ENCODE measurements at regions not wholly inside any gene's neighbourhood (a gene's known extent, or its start where the extent isn't known, plus 50 kb on each side); places are given as distances from the start of the nearest gene placed in this dataset.
"Not testable (repeated sequence)": the region's sequence is repeated elsewhere in the genome, so short reads cannot be mapped to it uniquely, and the experiment has no call there.

GRCh38 chr14:71625891-71626701, 306.1 kb upstream of the RGS6 start:
- H3K9me3 Mint-ChIP-seq (ENCODE audit: unreplicated experiment): no peaks in the 10 kb centered on the region
- POLR2A ChIA-PET: no interaction called here
- no peaks in the 10 kb centered on the region for H3K27me3 Mint-ChIP-seq (ENCODE audit: insufficient read depth, unreplicated experiment)
- peaks cover 14% of the 10 kb centered on the region for H3K36me3 Mint-ChIP-seq (ENCODE audit: insufficient read depth, unreplicated experiment)
- no TSS peak for BruUV-seq (replicated peaks)
- no peak overlapping the region for H3K27ac Mint-ChIP-seq (ENCODE audit: low read depth, unreplicated experiment)
- peaks cover 7% of the 10 kb centered on the region for H3K4me1 Mint-ChIP-seq (ENCODE audit: insufficient read depth, unreplicated experiment)
- CTCF ChIA-PET: no interaction called here
- TF ChIP-seq CTCF (IDR thresholded peaks at IDR 0.05; ENCODE audit: unreplicated experiment): no peak
- no peak overlapping the region for H3K4me3 Mint-ChIP-seq (ENCODE audit: unreplicated experiment)
- DNase-seq (ENCODE audit: unreplicated experiment): no peak
- intact Hi-C loops (cut with micrococcal nuclease): no loop called here

- Mint-ChIP-seq H3K27ac (ENCODE audit: low read depth, unreplicated experiment) (no peak overlapping the region), H3K4me3 (ENCODE audit: unreplicated experiment) (no peak overlapping the region), H3K9me3 (ENCODE audit: unreplicated experiment) (no peaks in the 10 kb centered on the region), H3K4me1 (ENCODE audit: insufficient read depth, unreplicated experiment) (no peaks in the 10 kb centered on the region), H3K36me3 (ENCODE audit: insufficient read depth, unreplicated experiment) (peaks cover 4% of the 10 kb centered on the region), H3K27me3 (ENCODE audit: insufficient read depth, unreplicated experiment) (no peaks in the 10 kb centered on the region)
- ChIA-PET CTCF (no interaction called here), POLR2A (no interaction called here)
- TF ChIP-seq CTCF (IDR thresholded peaks at IDR 0.05; ENCODE audit: unreplicated experiment): no peak
- DNase-seq (ENCODE audit: unreplicated experiment): no peak
- BruUV-seq (replicated peaks): no TSS peak
- intact Hi-C loops (cut with micrococcal nuclease): no loop called here
Observed at GRCh38 chr14:71628433-71628832, 303.8 kb upstream of the RGS6 start.

GRCh38 chr14:71629250-71629649, 303.0 kb upstream of the RGS6 start:
- POLR2A ChIA-PET: interaction anchor here (0.6 kb wide), 1 partner anchor 29 kb away, joined by 3 read pairs; no protein-coding TSS in a partner anchor
- Mint-ChIP-seq H3K4me3 (ENCODE audit: unreplicated experiment) (no peak overlapping the region), H3K9me3 (ENCODE audit: unreplicated experiment) (no peaks in the 10 kb centered on the region), H3K4me1 (ENCODE audit: insufficient read depth, unreplicated experiment) (no peaks in the 10 kb centered on the region), H3K27ac (ENCODE audit: low read depth, unreplicated experiment) (no peak overlapping the region), H3K27me3 (ENCODE audit: insufficient read depth, unreplicated experiment) (no peaks in the 10 kb centered on the region), H3K36me3 (ENCODE audit: insufficient read depth, unreplicated experiment) (peaks cover 4% of the 10 kb centered on the region)
- intact Hi-C loops (cut with micrococcal nuclease): no loop called here
- CTCF ChIA-PET: no interaction called here
- BruUV-seq (replicated peaks): no TSS peak
- TF ChIP-seq CTCF (IDR thresholded peaks at IDR 0.05; ENCODE audit: unreplicated experiment): no peak
- DNase-seq (ENCODE audit: unreplicated experiment): no peak

GRCh38 chr14:71629765-71630492, 302.3 kb upstream of the RGS6 start:
- ChIA-PET CTCF (interaction anchor here (0.5 to 0.6 kb wide), 2 partner anchors 35 to 507 kb away, joined by 3 read pairs; no protein-coding TSS in a partner anchor), POLR2A (interaction anchor here (0.6 kb wide), 1 partner anchor 28 kb away, joined by 3 read pairs; no protein-coding TSS in a partner anchor)
- Mint-ChIP-seq H3K27ac (ENCODE audit: low read depth, unreplicated experiment) (no peak overlapping the region), H3K4me3 (ENCODE audit: unreplicated experiment) (no peak overlapping the region), H3K27me3 (ENCODE audit: insufficient read depth, unreplicated experiment) (no peaks in the 10 kb centered on the region), H3K36me3 (ENCODE audit: insufficient read depth, unreplicated experiment) (peaks cover 4% of the 10 kb centered on the region), H3K9me3 (ENCODE audit: unreplicated experiment) (no peaks in the 10 kb centered on the region), H3K4me1 (ENCODE audit: insufficient read depth, unreplicated experiment) (no peaks in the 10 kb centered on the region)
- DNase-seq (ENCODE audit: unreplicated experiment): no peak
- no peak for TF ChIP-seq CTCF (IDR thresholded peaks at IDR 0.05; ENCODE audit: unreplicated experiment)
- BruUV-seq (replicated peaks): no TSS peak
- intact Hi-C loops (cut with micrococcal nuclease): no loop called here

GRCh38 chr14:71631030-71631429, 301.2 kb upstream of the RGS6 start:
- POLR2A ChIA-PET; BruUV-seq (replicated peaks); H3K9me3 Mint-ChIP-seq (ENCODE audit: unreplicated experiment); intact Hi-C loops (cut with micrococcal nuclease); H3K4me1 Mint-ChIP-seq (ENCODE audit: insufficient read depth, unreplicated experiment); H3K4me3 Mint-ChIP-seq (ENCODE audit: unreplicated experiment); H3K27ac Mint-ChIP-seq (ENCODE audit: low read depth, unreplicated experiment); H3K36me3 Mint-ChIP-seq (ENCODE audit: insufficient read depth, unreplicated experiment); H3K27me3 Mint-ChIP-seq (ENCODE audit: insufficient read depth, unreplicated experiment); DNase-seq (ENCODE audit: unreplicated experiment): not testable (repeated sequence)
- CTCF ChIA-PET: interaction anchor here (0.6 kb wide), 1 partner anchor 508 kb away, joined by 3 read pairs; no protein-coding TSS in a partner anchor

Data from MCF 10A (cell line).